Stimulated activated CD4-positive, alpha-beta T cell treated with anti-CD3 and anti-CD28 coated beads, Interleukin-1b, Interleukin-23, amount 100 ng/mL, for 24 hours (primary cell): ENCODE measurements at regions not wholly inside any gene's neighbourhood (a gene's known extent, or its start where the extent isn't known, plus 50 kb on each side); places are given as distances from the start of the nearest gene placed in this dataset.
"Not testable (repeated sequence)": the region's sequence is repeated elsewhere in the genome, so short reads cannot be mapped to it uniquely, and the experiment has no call there.

Source experiments
- DNase-seq, 4 experiments: peaks; one replicate each; pipeline ENCODE4 v3.0.0-alpha.2; 2020; ENCODE audit warnings: low read depth in 4 of 4, low spot score in 1 of 4

- no peak for DNase-seq
Measured at GRCh38 chr5:74500110-74500917, 140.2 kb downstream of the ENC1 start.

- no peak for DNase-seq
Measured at GRCh38 chr5:74499256-74500050, 141.1 kb downstream of the ENC1 start.

- no peak for DNase-seq
Measured at GRCh38 chr5:74497706-74498105, 142.8 kb downstream of the ENC1 start.

- DNase-seq, result no peak
Measured at GRCh38 chr5:74493411-74493810, 147.1 kb downstream of the ENC1 start.

GRCh38 chr5:74492230-74492629, 148.3 kb downstream of the ENC1 start:
- no peak for DNase-seq

- DNase-seq, result no peak
Measured at GRCh38 chr5:74491586-74491985, 148.9 kb downstream of the ENC1 start.

- no peak for DNase-seq
Measured at GRCh38 chr5:74490814-74491213, 149.7 kb downstream of the ENC1 start.

- DNase-seq, result no peak
Measured at GRCh38 chr5:74482990-74483389, 157.5 kb downstream of the ENC1 start.

GRCh38 chr5:74482523-74482922, 158.0 kb downstream of the ENC1 start:
- no peak for DNase-seq

- DNase-seq, result not testable (repeated sequence)
Measured at GRCh38 chr5:74481357-74481756, 159.2 kb downstream of the ENC1 start.

- no peak for DNase-seq
Measured at GRCh38 chr5:74480201-74480600, 160.3 kb downstream of the ENC1 start.

- DNase-seq, result no peak
Measured at GRCh38 chr5:74478328-74478727, 162.2 kb downstream of the ENC1 start.

- no peak for DNase-seq
Measured at GRCh38 chr5:74477761-74478160, 162.8 kb downstream of the ENC1 start.

GRCh38 chr5:74476819-74477453, 163.6 kb downstream of the ENC1 start:
- no peak for DNase-seq

GRCh38 chr5:74476046-74476818, 164.3 kb downstream of the ENC1 start:
- no peak for DNase-seq

GRCh38 chr5:74471875-74472274, 168.7 kb downstream of the ENC1 start:
- no peak for DNase-seq

GRCh38 chr5:74469234-74469994, 171.1 kb downstream of the ENC1 start:
- no peak for DNase-seq

- DNase-seq, result no peak
Measured at GRCh38 chr5:74468421-74468820, 172.1 kb downstream of the ENC1 start.

- DNase-seq, result no peak
Measured at GRCh38 chr5:74465724-74466123, 174.8 kb downstream of the ENC1 start.

- no peak for DNase-seq
Measured at GRCh38 chr5:74464512-74465209, 175.9 kb downstream of the ENC1 start.
